Calu3 (cell line): ENCODE measurements at regions not wholly inside any gene's neighbourhood (a gene's known extent, or its start where the extent isn't known, plus 50 kb on each side); places are given as distances from the start of the nearest gene placed in this dataset.

Experiments
- BruUV-seq: library from RNA; stranded (reverse); fragments of 400-500 nt; replicated peaks from 2 replicates; lab custom pipeline; 2021; lab: Mats Ljungman, UMichigan
- CTCF ChIA-PET: fragments of 300-600 bp; sonication (Branson Sonifier 250); formaldehyde crosslinking; loops from one replicate; lab custom pipeline; 2022; ENCODE audit warnings: antibody characterized with exemption; lab: Charles Lee
- DNase-seq: peaks from one replicate; pipeline ENCODE4 v3.0.0; 2022
- H3K27ac Mint-ChIP-seq: one replicate; pipeline ENCODE4 v1.8.0; 2022; ENCODE audit warnings: mixed read lengths; ENCODE audit not compliant: unreplicated experiment
- H3K27me3 Mint-ChIP-seq: one replicate; pipeline ENCODE4 v1.8.0; 2022; ENCODE audit warnings: mixed read lengths; ENCODE audit not compliant: unreplicated experiment
- H3K36me3 Mint-ChIP-seq: one replicate; pipeline ENCODE4 v1.8.0; 2022; ENCODE audit warnings: mild to moderate bottlenecking, moderate library complexity, mixed read lengths; ENCODE audit not compliant: insufficient read depth, unreplicated experiment
- H3K4me1 Mint-ChIP-seq: one replicate; pipeline ENCODE4 v1.8.0; 2022; ENCODE audit warnings: mild to moderate bottlenecking, low read depth, mixed read lengths; ENCODE audit not compliant: unreplicated experiment
- H3K4me3 Mint-ChIP-seq: one replicate; pipeline ENCODE4 v1.8.0; 2022; ENCODE audit warnings: mild to moderate bottlenecking, low read depth, moderate library complexity, mixed read lengths; ENCODE audit not compliant: unreplicated experiment
- H3K9me3 Mint-ChIP-seq: one replicate; pipeline ENCODE4 v1.8.0; 2022; ENCODE audit warnings: low read depth, mixed read lengths; ENCODE audit not compliant: unreplicated experiment
- intact Hi-C: fragments of 100-400 bp; cut with micrococcal nuclease; formaldehyde crosslinking; loops from one replicate; pipeline ENCODE4 v1.10.0; 2022; ENCODE audit not compliant: unreplicated experiment
- TF ChIP-seq, protein P1 (sequence below): fragments of 200-600 bp; IDR thresholded peaks from one replicate; pipeline ENCODE4 v1.8.0; 2022; ENCODE audit warnings: antibody characterized with exemption; ENCODE audit not compliant: unreplicated experiment

DNA sequence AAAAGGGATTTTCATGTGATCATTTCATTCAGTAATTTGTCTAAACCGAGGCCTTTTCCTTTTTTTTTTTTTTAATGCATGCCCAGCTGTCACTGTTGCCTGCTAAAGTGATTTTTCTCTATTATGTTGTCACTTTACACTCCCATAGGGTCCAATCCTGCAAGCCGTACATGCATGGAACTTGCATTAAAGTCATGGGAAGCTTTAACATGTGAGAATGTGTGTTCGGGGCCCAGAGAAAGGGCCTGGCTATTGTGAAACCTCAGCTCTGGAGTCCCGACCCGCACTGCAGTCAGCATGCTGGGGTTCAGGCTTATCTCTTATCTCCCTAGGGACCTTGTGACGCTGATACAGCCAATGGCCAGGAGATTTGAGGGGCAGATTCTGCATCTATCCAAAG lies 474.6 kb downstream of the SLC4A3 start:
- Mint-ChIP-seq H3K36me3 (no peaks in the 10 kb centered on the region), H3K9me3 (peaks cover 2% of the 10 kb centered on the region), H3K27me3 (no peaks in the 10 kb centered on the region), H3K4me1 (no peaks in the 10 kb centered on the region), H3K27ac (no peak overlapping the region), H3K4me3 (no peak overlapping the region)
- intact Hi-C loops, result no loop called here
- CTCF ChIA-PET, result no interaction called here
- no peak for DNase-seq
- BruUV-seq, result no TSS peak
- TF ChIP-seq, protein P1, sequence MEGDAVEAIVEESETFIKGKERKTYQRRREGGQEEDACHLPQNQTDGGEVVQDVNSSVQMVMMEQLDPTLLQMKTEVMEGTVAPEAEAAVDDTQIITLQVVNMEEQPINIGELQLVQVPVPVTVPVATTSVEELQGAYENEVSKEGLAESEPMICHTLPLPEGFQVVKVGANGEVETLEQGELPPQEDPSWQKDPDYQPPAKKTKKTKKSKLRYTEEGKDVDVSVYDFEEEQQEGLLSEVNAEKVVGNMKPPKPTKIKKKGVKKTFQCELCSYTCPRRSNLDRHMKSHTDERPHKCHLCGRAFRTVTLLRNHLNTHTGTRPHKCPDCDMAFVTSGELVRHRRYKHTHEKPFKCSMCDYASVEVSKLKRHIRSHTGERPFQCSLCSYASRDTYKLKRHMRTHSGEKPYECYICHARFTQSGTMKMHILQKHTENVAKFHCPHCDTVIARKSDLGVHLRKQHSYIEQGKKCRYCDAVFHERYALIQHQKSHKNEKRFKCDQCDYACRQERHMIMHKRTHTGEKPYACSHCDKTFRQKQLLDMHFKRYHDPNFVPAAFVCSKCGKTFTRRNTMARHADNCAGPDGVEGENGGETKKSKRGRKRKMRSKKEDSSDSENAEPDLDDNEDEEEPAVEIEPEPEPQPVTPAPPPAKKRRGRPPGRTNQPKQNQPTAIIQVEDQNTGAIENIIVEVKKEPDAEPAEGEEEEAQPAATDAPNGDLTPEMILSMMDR, result no peak

DNA sequence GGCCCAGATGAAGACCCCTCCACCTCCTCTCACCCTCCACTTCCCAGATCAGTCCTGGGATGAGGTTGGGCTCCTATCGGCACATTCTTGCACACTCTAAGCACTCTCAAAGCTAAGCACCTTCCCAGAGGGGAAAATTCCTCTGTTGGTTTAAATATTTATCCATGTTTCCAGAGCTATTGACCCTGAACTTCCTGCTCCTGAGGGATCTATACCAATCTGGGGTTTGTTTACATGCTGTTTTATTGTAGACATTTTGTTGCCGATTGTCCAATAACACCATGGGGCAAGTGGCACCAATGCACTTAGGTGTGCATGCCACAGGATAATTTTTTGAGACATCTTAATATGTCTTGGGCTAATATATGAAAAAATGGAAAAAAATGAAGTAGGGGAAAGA lies 476.2 kb downstream of the SLC4A3 start:
- H3K36me3 Mint-ChIP-seq, result no peaks in the 10 kb centered on the region
- no TSS peak for BruUV-seq

DNA sequence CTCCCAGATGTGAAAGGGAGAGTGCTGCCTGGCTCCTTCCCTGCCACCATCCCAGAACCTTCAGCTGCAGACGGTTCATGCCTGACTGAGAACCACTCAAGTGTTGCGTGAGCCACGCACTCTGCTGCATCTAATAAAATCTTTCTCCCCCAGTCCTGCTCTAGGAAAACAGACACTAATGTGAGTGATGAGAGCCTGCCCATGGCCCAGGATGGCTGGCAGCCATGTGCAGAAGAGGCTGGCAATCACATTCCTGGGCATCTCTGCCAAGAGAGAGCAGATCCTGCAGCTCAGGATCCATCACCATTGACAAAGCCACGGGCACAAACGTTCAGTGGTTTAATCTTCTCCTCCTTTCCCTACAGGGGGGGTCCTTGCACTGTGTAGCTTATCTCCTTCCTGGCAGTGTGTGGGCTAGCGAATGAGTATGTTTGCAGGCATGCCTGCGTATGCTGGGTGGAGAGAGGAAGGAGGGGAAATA lies 477.5 kb downstream of the SLC4A3 start:
- H3K27me3 Mint-ChIP-seq, result no peaks in the 10 kb centered on the region
- DNase-seq, result peak; percentile 32
- BruUV-seq, result no TSS peak
- no peaks in the 10 kb centered on the region for H3K36me3 Mint-ChIP-seq
- intact Hi-C loops, result no loop called here
- H3K4me1 Mint-ChIP-seq, result no peaks in the 10 kb centered on the region
- TF ChIP-seq, protein P1, result no peak
- H3K27ac Mint-ChIP-seq, result no peak overlapping the region
- H3K4me3 Mint-ChIP-seq, result no peak overlapping the region
- CTCF ChIA-PET, result interaction anchor here (0.6 kb wide), 1 partner anchor 1106 kb away, joined by 3 read pairs; no protein-coding TSS in a partner anchor
- no peaks in the 10 kb centered on the region for H3K9me3 Mint-ChIP-seq

More for the DNA sequence above, 476.2 kb downstream of the SLC4A3 start:
- DNase-seq, result no peak
- no peak overlapping the region for H3K4me3 Mint-ChIP-seq
- H3K27me3 Mint-ChIP-seq, result no peaks in the 10 kb centered on the region
- CTCF ChIA-PET, result no interaction called here
- H3K9me3 Mint-ChIP-seq, result no peaks in the 10 kb centered on the region
- H3K4me1 Mint-ChIP-seq, result no peaks in the 10 kb centered on the region
- TF ChIP-seq, protein P1, result no peak
- H3K27ac Mint-ChIP-seq, result no peak overlapping the region
- intact Hi-C loops, result no loop called here

DNA sequence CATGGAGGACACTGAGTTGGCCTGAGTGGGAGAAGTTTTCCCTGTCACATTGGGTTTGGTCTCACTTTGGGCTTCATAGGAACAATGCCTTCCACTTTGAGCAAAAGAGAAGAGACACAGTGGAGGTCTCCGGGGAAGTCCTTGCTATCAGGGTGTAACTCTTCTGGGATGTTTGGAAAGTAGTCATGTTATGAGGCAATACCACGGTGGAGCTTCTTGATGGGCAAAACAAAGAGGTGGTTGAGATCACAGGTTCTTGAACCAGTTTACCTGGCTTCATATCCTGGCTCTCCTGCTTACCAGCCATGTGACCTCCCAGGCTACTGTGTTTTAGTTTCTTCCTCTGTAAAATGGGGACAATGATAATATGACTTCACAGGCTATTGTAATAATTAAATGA lies 478.6 kb downstream of the SLC4A3 start:
- intact Hi-C loops, result no loop called here
- Mint-ChIP-seq H3K9me3 (no peaks in the 10 kb centered on the region), H3K4me3 (no peak overlapping the region), H3K27ac (no peak overlapping the region), H3K4me1 (no peaks in the 10 kb centered on the region), H3K27me3 (no peaks in the 10 kb centered on the region), H3K36me3 (no peaks in the 10 kb centered on the region)
- no TSS peak for BruUV-seq
- TF ChIP-seq, protein P1, result no peak
- DNase-seq, result no peak
- CTCF ChIA-PET, result no interaction called here
